Activated CD8-positive, alpha-beta memory T cell treated with anti-CD3 and anti-CD28 coated beads for 1 hour (primary cell): ENCODE measurements at regions not wholly inside any gene's neighbourhood (a gene's known extent, or its start where the extent isn't known, plus 50 kb on each side); places are given as distances from the start of the nearest gene placed in this dataset.

Experiments used
- DNase-seq, 2 donors: peaks; one replicate each; pipeline ENCODE4 v3.0.0-alpha.2; 2020; ENCODE audit warnings: low read depth in 1 of 2; ENCODE audit errors: extremely low read depth in 1 of 2

DNA sequence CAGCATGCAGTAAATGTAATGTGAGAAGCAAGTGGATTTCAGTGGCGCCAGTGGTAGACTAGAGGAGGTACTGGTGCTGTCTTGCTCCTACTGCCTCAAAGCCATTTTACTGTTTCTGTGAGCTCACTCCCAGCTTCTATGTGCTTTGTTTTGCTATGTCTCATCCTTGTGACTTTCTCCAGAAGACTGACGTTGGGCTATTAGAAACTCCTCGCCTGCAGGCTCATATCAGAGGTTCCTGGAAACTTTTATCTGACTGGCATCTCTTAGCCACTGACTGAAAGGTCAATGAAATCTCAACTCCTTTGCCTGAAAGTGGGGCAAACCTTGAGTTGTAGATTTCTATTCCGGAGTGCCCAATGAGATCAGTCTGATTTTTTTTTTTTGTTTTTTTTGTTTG is 66.4 kb upstream of the SORCS1 start:
- no peak for DNase-seq

DNA sequence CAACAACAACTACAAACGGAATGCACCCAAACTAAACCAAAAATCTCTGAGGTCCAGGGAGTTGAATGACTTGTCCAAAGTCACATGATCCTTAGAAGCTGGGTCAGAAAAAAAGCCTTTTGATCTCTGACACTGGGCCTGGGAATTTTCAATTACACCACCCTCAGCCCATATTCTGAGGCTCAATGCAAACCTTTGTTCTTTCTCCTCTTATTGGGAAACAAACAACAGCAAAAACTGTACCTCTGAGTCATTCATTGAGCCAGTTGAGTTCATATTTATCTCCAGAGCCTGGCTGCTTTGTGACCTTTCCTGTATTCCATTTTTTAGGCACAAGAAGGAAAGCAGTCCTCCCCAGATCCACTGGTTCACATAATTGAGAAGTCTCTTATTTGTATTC is 51.2 kb upstream of the SORCS1 start:
- DNase-seq: no peak
